ENCODE measurements at regions not wholly inside any gene's neighbourhood (a gene's known extent, or its start where the extent isn't known, plus 50 kb on each side); places are given as distances from the start of the nearest gene placed in this dataset.

DNA sequence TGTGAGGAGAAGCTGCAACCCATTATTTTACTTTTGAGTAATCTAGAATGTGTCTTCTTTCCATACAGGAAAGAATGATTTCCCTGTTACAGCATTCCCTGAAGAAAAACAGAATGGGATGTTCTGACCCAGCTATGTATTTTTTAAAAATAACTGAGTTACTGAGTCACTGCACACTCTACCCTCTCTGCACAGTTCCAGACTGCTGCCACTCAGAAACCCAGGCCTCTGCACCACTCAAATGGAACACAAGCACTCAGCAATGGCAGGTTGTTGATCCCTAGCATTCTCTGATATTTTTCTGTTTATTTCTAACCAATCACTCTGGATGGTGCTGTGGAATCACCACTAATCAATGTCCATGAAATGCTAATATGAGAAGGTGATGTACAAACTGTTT, 1300.0 kb upstream of the FAM98A start:
- Histone ChIP-seq H3K9me3 (no peaks in the 10 kb centered on the region), H3K36me3 (no peaks in the 10 kb centered on the region), H3K4me1 (no peaks in the 10 kb centered on the region), H3K4me3 (ENCODE audit: low read depth, low read length) (no peak overlapping the region), H3K27me3 (no peaks in the 10 kb centered on the region)
- no peak for DNase-seq
- no peak for TF ChIP-seq CTCF (IDR thresholded peaks at IDR 0.05; ENCODE audit: low read depth, low read length)

DNA sequence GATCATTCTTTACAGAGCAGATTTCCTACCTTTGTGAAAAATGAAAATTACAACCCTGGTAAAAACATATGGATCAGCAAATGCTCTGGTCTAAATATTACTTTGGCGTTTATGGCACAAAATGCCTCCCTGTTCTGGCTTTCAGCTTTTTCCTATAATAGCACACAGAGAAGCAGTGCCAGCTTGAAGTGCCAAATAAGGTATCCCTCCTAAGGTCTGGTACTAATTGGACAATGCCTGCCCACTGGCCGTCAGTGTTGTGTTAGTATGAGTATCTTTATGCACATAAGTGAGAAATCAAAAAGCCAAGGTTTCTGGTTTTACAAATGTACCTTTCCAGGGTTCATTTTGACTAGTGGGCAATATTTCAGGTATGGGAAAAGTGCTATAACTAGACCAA, 1293.7 kb upstream of the FAM98A start:
- Histone ChIP-seq H3K4me1 (no peaks in the 10 kb centered on the region), H3K4me3 (ENCODE audit: low read depth, low read length) (no peak overlapping the region), H3K27me3 (no peaks in the 10 kb centered on the region), H3K36me3 (no peaks in the 10 kb centered on the region), H3K9me3 (no peaks in the 10 kb centered on the region)
- no peak for TF ChIP-seq CTCF (IDR thresholded peaks at IDR 0.05; ENCODE audit: low read depth, low read length)
- DNase-seq: no peak

GRCh38 chr2:34892256-34892655, 1293.2 kb upstream of the FAM98A start:
- no peaks in the 10 kb centered on the region for H3K27me3 ChIP-seq
- no peak for DNase-seq
- no peak for TF ChIP-seq CTCF (IDR thresholded peaks at IDR 0.05; ENCODE audit: low read depth, low read length)
- no peaks in the 10 kb centered on the region for H3K9me3 ChIP-seq
- no peaks in the 10 kb centered on the region for H3K4me1 ChIP-seq
- H3K36me3 ChIP-seq: no peaks in the 10 kb centered on the region
- no peak overlapping the region for H3K4me3 ChIP-seq (ENCODE audit: low read depth, low read length)

- Histone ChIP-seq H3K4me1 (no peaks in the 10 kb centered on the region; the same call in 1 of the 2 replicates), H3K9me3 (no peaks in the 10 kb centered on the region), H3K36me3 (no peaks in the 10 kb centered on the region), H3K27me3 (no peaks in the 10 kb centered on the region), H3K4me3 (ENCODE audit: low read depth, low read length) (no peak overlapping the region)
- no peak for DNase-seq
- TF ChIP-seq CTCF (IDR thresholded peaks at IDR 0.05; ENCODE audit: low read depth, low read length): no peak
Observed at GRCh38 chr2:34875091-34875745, 1276.1 kb upstream of the FAM98A start.

GRCh38 chr2:34853646-34854045, 1254.5 kb upstream of the FAM98A start:
- Histone ChIP-seq H3K36me3 (no peaks in the 10 kb centered on the region), H3K4me3 (ENCODE audit: low read depth, low read length) (no peak overlapping the region), H3K27me3 (no peaks in the 10 kb centered on the region), H3K9me3 (no peaks in the 10 kb centered on the region), H3K4me1 (no peaks in the 10 kb centered on the region)
- TF ChIP-seq CTCF (IDR thresholded peaks at IDR 0.05; ENCODE audit: low read depth, low read length): no peak
- DNase-seq: no peak

DNA sequence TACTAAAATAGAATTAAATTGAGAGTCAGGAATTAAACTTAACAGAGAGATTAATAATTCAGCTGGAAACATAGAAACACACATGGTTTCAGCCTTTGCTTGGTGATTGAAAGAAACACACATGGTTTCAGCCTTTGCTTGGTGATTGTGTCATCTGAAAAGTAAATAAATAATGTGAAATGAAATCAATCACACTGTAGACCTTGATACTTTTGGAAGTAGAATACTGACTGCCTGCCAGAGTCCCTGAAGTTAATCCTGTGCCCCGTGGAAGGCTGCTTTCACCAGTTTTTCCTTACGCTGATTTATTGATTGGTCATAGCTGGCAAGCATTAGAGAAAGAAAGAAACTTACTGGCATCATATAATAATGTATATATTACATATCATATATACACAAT, 1252.7 kb upstream of the FAM98A start:
- Histone ChIP-seq H3K9me3 (no peaks in the 10 kb centered on the region), H3K4me1 (no peaks in the 10 kb centered on the region), H3K27me3 (no peaks in the 10 kb centered on the region), H3K36me3 (no peaks in the 10 kb centered on the region), H3K4me3 (ENCODE audit: low read depth, low read length) (no peak overlapping the region)
- DNase-seq: no peak
- TF ChIP-seq CTCF (IDR thresholded peaks at IDR 0.05; ENCODE audit: low read depth, low read length): no peak
